Lower leg skin (tissue), 4 donors: ENCODE measurements at regions not wholly inside any gene's neighbourhood (a gene's known extent, or its start where the extent isn't known, plus 50 kb on each side); places are given as distances from the start of the nearest gene placed in this dataset.

Experiments
- DNase-seq, 2 donors: peaks; one replicate each; pipeline ENCODE4 v3.0.0-alpha.2; 2019; ENCODE audit warnings: low spot score in 2 of 2
- H3K4me3 ChIP-seq: fragments of 200-600 bp; sonication (generic); 2 replicates; pipeline ENCODE4 v1.5.1; 2017; ENCODE audit warnings: mild to moderate bottlenecking, low read depth; ENCODE audit not compliant: poor library complexity, severe bottlenecking
- POLR2A ChIP-seq, 2 donors: fragments of 450-650 bp; IDR thresholded peaks; one replicate each; pipeline ENCODE4 v1.6.1; 2016 to 2017; ENCODE audit warnings: antibody characterized with exemption in 2 of 2, mild to moderate bottlenecking in 1 of 2, moderate library complexity in 1 of 2
- WGBS, 2 donors: methylation state at CpG; one replicate each; pipeline ENCODE4 v1.1.5; 2018; 5-methylcytosine and 5-hydroxymethylcytosine counted together
- intact Hi-C: fragments of 100-400 bp; cut with DNase I; formaldehyde crosslinking; loops from one replicate; pipeline ENCODE4 v1.15.0; 2023; ENCODE audit warnings: low total_unique reads
- TF ChIP-seq, protein P1 (sequence below), 3 donors: fragments of 450-650 bp; IDR thresholded peaks; one replicate each; pipeline ENCODE4 v1.5.1; 2016; ENCODE audit warnings: antibody characterized with exemption in 3 of 3, mild to moderate bottlenecking in 3 of 3, moderate library complexity in 2 of 3

DNA sequence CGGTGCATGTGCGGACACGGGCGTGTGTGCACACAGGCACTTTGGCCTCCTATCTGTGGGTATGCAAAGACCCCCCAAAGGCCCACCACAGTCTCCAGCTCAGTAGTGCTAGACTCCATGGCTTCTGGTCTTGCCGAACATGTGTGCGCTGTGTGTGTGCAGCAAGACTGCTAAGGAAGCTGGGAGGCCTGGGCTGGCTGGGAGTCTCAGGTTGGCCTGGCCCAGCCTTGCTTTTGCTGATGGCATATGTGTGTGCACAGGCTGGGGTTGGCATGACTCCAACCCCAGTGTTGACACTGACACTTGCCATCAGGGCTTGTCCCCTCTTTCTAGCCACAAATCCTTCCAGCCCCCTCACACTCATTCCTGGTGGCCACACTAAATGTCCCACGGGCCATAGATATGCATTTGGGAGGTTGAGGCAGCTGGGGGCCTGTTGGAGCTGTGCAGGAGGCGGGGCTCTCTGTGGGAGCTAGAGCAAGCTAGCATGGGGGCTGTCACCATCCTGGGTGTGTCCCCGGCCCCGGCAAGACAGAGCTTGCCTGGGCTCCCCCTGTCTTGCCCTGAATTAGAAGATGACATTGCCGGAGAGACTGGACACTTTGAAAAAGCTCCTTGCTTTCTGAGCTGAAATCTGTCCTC is 60.9 kb upstream of the NECTIN1 start:
- TF ChIP-seq POLR2A (IDR thresholded peaks at IDR 0.05), result no peak
- TF ChIP-seq, protein P1, sequence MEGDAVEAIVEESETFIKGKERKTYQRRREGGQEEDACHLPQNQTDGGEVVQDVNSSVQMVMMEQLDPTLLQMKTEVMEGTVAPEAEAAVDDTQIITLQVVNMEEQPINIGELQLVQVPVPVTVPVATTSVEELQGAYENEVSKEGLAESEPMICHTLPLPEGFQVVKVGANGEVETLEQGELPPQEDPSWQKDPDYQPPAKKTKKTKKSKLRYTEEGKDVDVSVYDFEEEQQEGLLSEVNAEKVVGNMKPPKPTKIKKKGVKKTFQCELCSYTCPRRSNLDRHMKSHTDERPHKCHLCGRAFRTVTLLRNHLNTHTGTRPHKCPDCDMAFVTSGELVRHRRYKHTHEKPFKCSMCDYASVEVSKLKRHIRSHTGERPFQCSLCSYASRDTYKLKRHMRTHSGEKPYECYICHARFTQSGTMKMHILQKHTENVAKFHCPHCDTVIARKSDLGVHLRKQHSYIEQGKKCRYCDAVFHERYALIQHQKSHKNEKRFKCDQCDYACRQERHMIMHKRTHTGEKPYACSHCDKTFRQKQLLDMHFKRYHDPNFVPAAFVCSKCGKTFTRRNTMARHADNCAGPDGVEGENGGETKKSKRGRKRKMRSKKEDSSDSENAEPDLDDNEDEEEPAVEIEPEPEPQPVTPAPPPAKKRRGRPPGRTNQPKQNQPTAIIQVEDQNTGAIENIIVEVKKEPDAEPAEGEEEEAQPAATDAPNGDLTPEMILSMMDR (IDR thresholded peaks at IDR 0.05), result no peak
- no peak for DNase-seq
- WGBS, 2 donors, result 90 to 92% methylated on average over 11 of the region's 11 CpGs
- intact Hi-C loops, result no loop called here
- H3K4me3 ChIP-seq, result no peak overlapping the region

DNA sequence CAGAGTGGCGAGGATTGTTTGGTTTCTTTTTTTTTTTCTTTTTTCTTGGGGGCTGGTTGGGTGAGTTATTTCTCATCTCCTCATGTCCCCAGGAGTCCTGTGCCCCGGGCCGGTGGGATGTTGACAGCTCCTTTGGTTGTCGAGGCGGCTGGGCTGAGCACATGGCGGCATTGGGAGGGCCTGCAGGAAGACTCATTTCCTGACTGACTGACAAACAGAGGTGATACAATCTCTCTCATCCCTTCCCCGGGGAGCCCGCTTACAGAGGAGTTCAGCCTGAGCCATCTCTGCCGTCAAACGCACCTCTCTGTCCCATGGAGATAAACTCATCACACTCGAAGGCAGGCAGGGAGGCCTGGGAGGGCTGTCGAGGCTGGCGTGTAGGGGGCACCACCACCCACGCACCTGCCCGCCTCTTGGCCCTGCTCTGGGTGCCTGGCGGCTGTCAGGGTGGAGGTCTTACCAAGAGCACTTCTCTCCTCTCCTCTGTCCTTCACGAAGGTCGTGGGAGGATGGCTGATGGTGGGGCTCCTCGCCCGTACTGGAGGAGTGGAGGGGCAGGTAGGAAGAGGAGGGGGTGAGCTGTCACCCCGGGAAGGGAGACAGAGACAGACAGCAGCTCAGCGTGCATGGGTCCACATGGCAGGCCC is 60.0 kb upstream of the NECTIN1 start:
- no peak for DNase-seq
- TF ChIP-seq, protein P1 (IDR thresholded peaks at IDR 0.05), result no peak
- no peak for TF ChIP-seq POLR2A (IDR thresholded peaks at IDR 0.05)
- 72 to 76% methylated on average over 15 to 20 of the region's 22 CpGs for WGBS, 2 donors
- H3K4me3 ChIP-seq, result no peak overlapping the region
- intact Hi-C loops, result no loop called here

DNA sequence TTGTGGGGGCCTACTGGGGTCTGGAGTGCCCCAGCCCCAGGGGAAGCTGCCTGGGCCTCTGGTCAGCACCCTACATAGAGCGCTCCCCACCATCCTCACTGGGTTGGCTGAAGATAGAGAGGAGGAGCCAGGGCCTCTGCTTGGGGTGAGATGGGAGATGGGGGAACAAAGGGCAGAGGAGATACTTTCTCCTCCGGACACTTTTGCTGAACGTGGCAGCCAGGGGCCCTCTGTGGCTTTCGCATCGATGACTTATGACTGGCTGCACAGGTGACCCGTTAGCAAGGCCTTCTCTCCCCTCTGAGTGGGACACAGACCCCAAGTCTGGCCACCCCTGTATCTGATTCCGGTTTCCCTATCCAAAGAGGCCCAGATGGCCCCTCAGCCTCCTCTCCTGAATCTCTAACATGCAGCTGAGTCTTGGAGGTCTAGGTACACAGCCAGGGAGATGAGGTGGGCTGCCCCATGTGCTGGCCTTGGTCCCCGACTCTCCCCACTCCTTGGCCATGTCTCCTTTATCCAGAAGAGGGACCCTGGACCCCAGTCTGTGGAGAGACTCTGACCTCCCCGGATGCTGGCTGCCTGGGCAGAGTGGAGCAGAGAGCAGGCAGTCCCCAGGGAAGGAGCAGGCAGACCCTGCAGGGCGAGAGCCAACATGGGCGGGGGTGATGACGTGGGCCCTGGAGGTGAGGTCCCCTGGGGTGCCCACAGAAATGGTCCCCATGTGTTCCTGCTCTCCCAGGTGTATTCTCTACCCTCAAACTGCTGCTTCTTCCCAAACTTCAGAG is 59.3 kb upstream of the NECTIN1 start:
- DNase-seq, result no peak
- TF ChIP-seq POLR2A (IDR thresholded peaks at IDR 0.05), result no peak
- TF ChIP-seq, protein P1 (IDR thresholded peaks at IDR 0.05), result no peak
- 69 to 79% methylated on average over 12 of the region's 12 CpGs for WGBS, 2 donors
- intact Hi-C loops, result no loop called here
- no peak overlapping the region for H3K4me3 ChIP-seq

DNA sequence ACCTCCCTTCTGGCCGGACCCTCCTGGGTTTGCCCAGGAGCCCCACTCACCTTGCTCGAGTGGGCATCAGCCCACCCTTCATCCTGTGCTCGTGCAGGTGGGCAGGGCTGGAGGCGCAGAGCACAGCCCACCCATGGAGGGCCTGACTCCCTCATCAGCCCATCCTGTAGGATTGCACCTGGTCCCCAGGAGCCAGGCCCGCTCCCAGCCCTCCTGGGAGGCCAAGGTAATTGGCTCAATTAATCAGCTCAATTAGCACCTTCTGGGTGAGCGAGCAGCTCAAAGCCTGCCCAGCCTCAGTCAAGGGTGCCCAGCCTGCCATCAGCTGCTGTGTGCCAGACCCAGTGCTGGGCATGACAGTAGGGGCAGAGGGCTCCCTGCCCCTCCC is 58.1 kb upstream of the NECTIN1 start:
- DNase-seq, result no peak
- H3K4me3 ChIP-seq, result no peak overlapping the region
- no peak for TF ChIP-seq POLR2A (IDR thresholded peaks at IDR 0.05)
- TF ChIP-seq, protein P1 (IDR thresholded peaks at IDR 0.05), result no peak
- intact Hi-C loops, result no loop called here
- 81 to 92% methylated on average over 4 to 6 of the region's 6 CpGs for WGBS, 2 donors

DNA sequence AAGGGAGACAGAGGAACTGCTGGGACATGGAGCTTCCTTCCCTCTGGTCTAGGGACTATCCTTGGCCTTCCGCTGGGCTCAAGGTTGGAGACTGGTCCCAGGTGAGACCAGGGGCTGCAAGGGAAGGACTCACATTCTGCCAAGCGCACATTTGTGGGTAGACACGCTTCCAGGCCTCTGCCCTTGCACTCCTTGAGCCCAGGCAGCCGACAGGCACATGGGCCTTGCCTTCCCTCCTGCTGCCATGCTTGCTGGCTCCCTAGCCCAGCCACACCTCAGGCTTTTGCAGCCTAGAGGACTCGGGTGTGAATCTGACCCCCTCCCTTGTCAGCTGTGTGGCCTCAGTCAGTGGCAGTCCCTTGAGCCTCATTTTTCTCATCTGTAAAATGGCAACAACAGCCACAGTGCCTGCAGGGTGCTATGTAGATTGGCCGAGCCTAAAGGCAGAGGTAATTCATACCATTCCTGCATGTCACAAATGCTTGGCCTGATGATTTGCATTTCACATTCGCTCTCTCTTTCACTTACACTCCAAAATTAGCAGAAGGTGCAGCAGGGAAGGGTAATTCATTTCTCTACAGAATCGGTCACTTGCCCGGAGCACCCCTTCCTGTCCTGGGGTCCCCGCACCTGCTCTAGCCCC is 57.6 kb upstream of the NECTIN1 start:
- intact Hi-C loops, result no loop called here
- TF ChIP-seq POLR2A (IDR thresholded peaks at IDR 0.05), result no peak
- TF ChIP-seq, protein P1 (IDR thresholded peaks at IDR 0.05), result no peak
- WGBS, 2 donors, result 87 to 91% methylated on average over 10 of the region's 10 CpGs

More for the DNA sequence above, 57.6 kb upstream of the NECTIN1 start:
- no peak overlapping the region for H3K4me3 ChIP-seq
- DNase-seq, result no peak
